ENCODE measurements at regions not wholly inside any gene's neighbourhood (a gene's known extent, or its start where the extent isn't known, plus 50 kb on each side); places are given as distances from the start of the nearest gene placed in this dataset.

- no peak for DNase-seq (ENCODE audit: extremely low spot score, unreplicated experiment)
- H3K36me3 Mint-ChIP-seq (ENCODE audit: unreplicated experiment) = no peaks in the 10 kb centered on the region
- H3K4me3 Mint-ChIP-seq (ENCODE audit: unreplicated experiment) = no peak overlapping the region
- H3K27ac Mint-ChIP-seq (ENCODE audit: unreplicated experiment) = no peak overlapping the region
- no peaks in the 10 kb centered on the region for H3K9me3 Mint-ChIP-seq (ENCODE audit: unreplicated experiment)
- H3K27me3 Mint-ChIP-seq (ENCODE audit: unreplicated experiment) = peaks cover 4% of the 10 kb centered on the region
- no peak for TF ChIP-seq CTCF (IDR thresholded peaks at IDR 0.05)
- H3K4me1 Mint-ChIP-seq (ENCODE audit: unreplicated experiment) = no peaks in the 10 kb centered on the region
These were observed 176.3 kb upstream of the ROPN1 start for GRCh38 chr3:124168271-124168670.

GRCh38 chr3:124172283-124172682 lies 180.4 kb upstream of the ROPN1 start:
- H3K4me1 Mint-ChIP-seq (ENCODE audit: unreplicated experiment) = peaks cover 5% of the 10 kb centered on the region
- no peak overlapping the region for H3K4me3 Mint-ChIP-seq (ENCODE audit: unreplicated experiment)
- no peaks in the 10 kb centered on the region for H3K36me3 Mint-ChIP-seq (ENCODE audit: unreplicated experiment)
- TF ChIP-seq CTCF (IDR thresholded peaks at IDR 0.05) = no peak
- H3K9me3 Mint-ChIP-seq (ENCODE audit: unreplicated experiment) = no peaks in the 10 kb centered on the region
- no peak overlapping the region for H3K27ac Mint-ChIP-seq (ENCODE audit: unreplicated experiment)
- DNase-seq (ENCODE audit: extremely low spot score, unreplicated experiment) = no peak
- no peaks in the 10 kb centered on the region for H3K27me3 Mint-ChIP-seq (ENCODE audit: unreplicated experiment)

GRCh38 chr3:124172816-124173215 lies 180.9 kb upstream of the ROPN1 start:
- H3K27me3 Mint-ChIP-seq (ENCODE audit: unreplicated experiment) = no peaks in the 10 kb centered on the region
- TF ChIP-seq CTCF (IDR thresholded peaks at IDR 0.05) = no peak
- H3K36me3 Mint-ChIP-seq (ENCODE audit: unreplicated experiment) = no peaks in the 10 kb centered on the region
- H3K27ac Mint-ChIP-seq (ENCODE audit: unreplicated experiment) = no peak overlapping the region
- no peaks in the 10 kb centered on the region for H3K9me3 Mint-ChIP-seq (ENCODE audit: unreplicated experiment)
- peaks cover 5% of the 10 kb centered on the region for H3K4me1 Mint-ChIP-seq (ENCODE audit: unreplicated experiment)
- H3K4me3 Mint-ChIP-seq (ENCODE audit: unreplicated experiment) = no peak overlapping the region
- no peak for DNase-seq (ENCODE audit: extremely low spot score, unreplicated experiment)

- Mint-ChIP-seq H3K27me3 (ENCODE audit: unreplicated experiment) (no peaks in the 10 kb centered on the region), H3K27ac (ENCODE audit: unreplicated experiment) (no peak overlapping the region), H3K36me3 (ENCODE audit: unreplicated experiment) (no peaks in the 10 kb centered on the region), H3K4me3 (ENCODE audit: unreplicated experiment) (no peak overlapping the region), H3K9me3 (ENCODE audit: unreplicated experiment) (no peaks in the 10 kb centered on the region), H3K4me1 (ENCODE audit: unreplicated experiment) (peaks cover 5% of the 10 kb centered on the region)
- TF ChIP-seq CTCF (IDR thresholded peaks at IDR 0.05) = no peak
- DNase-seq (ENCODE audit: extremely low spot score, unreplicated experiment) = no peak
These were observed 182.6 kb upstream of the ROPN1 start for GRCh38 chr3:124174476-124174875.

GRCh38 chr3:124174910-124175874 lies 183.3 kb upstream of the ROPN1 start:
- Mint-ChIP-seq H3K27ac (ENCODE audit: unreplicated experiment) (no peak overlapping the region), H3K4me1 (ENCODE audit: unreplicated experiment) (peaks cover 5% of the 10 kb centered on the region), H3K9me3 (ENCODE audit: unreplicated experiment) (no peaks in the 10 kb centered on the region), H3K4me3 (ENCODE audit: unreplicated experiment) (no peak overlapping the region), H3K36me3 (ENCODE audit: unreplicated experiment) (no peaks in the 10 kb centered on the region), H3K27me3 (ENCODE audit: unreplicated experiment) (no peaks in the 10 kb centered on the region)
- no peak for TF ChIP-seq CTCF (IDR thresholded peaks at IDR 0.05)
- no peak for DNase-seq (ENCODE audit: extremely low spot score, unreplicated experiment)

Measured in osteocyte (in vitro differentiated cells).